BJ (cell line): ENCODE measurements at regions not wholly inside any gene's neighbourhood (a gene's known extent, or its start where the extent isn't known, plus 50 kb on each side); places are given as distances from the start of the nearest gene placed in this dataset.

Source experiments
- CTCF ChIA-PET: fragments of 350-600 bp; formaldehyde crosslinking; extraction: SDS; loops from one replicate; lab custom pipeline; 2021; ENCODE audit warnings: antibody characterized with exemption, inconsistent platforms; lab: Yijun Ruan, JAX
- POLR2A ChIA-PET: fragments of 300-600 bp; sonication (Branson Sonifier 250); formaldehyde crosslinking; extraction: SDS; loops from one replicate; lab custom pipeline; 2021; ENCODE audit warnings: antibody characterized with exemption; lab: Charles Lee
- DNase-seq: peaks from one replicate; pipeline ENCODE4 v3.0.0-alpha.2; 2011; ENCODE audit warnings: low read depth
- H3K27me3 ChIP-seq: 2 replicates; pipeline ENCODE4 v1.6.0; 2011; ENCODE audit warnings: low read length; ENCODE audit not compliant: control insufficient read depth, insufficient read depth
- H3K36me3 ChIP-seq: 2 replicates; pipeline ENCODE4 v1.5.1; 2011; ENCODE audit warnings: low read length; ENCODE audit not compliant: control insufficient read depth, insufficient read depth
- H3K4me3 ChIP-seq: 2 replicates; pipeline ENCODE4 v1.5.1; 2011; ENCODE audit warnings: low read depth, mild to moderate bottlenecking, control low read depth, low read length
- CTCF ChIP-seq: IDR thresholded peaks from 2 replicates; pipeline ENCODE4 v1.5.1; 2011; ENCODE audit warnings: low read depth, mild to moderate bottlenecking, control low read depth, inconsistent platforms, low read length, moderate library complexity; ENCODE audit not compliant: insufficient read depth

- DNase-seq, result no peak
- ChIA-PET CTCF (no interaction called here), POLR2A (no interaction called here)
These were observed 68.4 kb downstream of the ANXA1 start for GRCh38 chr9:73219985-73220626.

GRCh38 chr9:73223594-73223993, 71.9 kb downstream of the ANXA1 start:
- H3K27me3 ChIP-seq, result no peaks in the 10 kb centered on the region
- H3K36me3 ChIP-seq, result no peaks in the 10 kb centered on the region
- CTCF ChIA-PET, result no interaction called here
- H3K4me3 ChIP-seq, result no peak overlapping the region
- POLR2A ChIA-PET, result no interaction called here
- TF ChIP-seq CTCF, result no peak
- no peak for DNase-seq

More at GRCh38 chr9:73219985-73220626, 68.4 kb downstream of the ANXA1 start:
- Histone ChIP-seq H3K36me3 (no peaks in the 10 kb centered on the region), H3K4me3 (no peak overlapping the region), H3K27me3 (no peaks in the 10 kb centered on the region; the same call in 1 of the 2 replicates)
- TF ChIP-seq CTCF, result no peak

- no peaks in the 10 kb centered on the region; the same call in 1 of the 2 replicates for H3K27me3 ChIP-seq
- DNase-seq, result no peak
- POLR2A ChIA-PET, result no interaction called here
- CTCF ChIA-PET, result no interaction called here
- no peaks in the 10 kb centered on the region for H3K36me3 ChIP-seq
- TF ChIP-seq CTCF, result no peak
- no peak overlapping the region for H3K4me3 ChIP-seq
These were observed 77.9 kb downstream of the ANXA1 start for GRCh38 chr9:73229543-73229942.

- Histone ChIP-seq H3K36me3 (no peaks in the 10 kb centered on the region), H3K4me3 (no peak overlapping the region), H3K27me3 (no peaks in the 10 kb centered on the region; the same call in 1 of the 2 replicates)
- no peak for DNase-seq
- POLR2A ChIA-PET, result no interaction called here
- no peak for TF ChIP-seq CTCF
- CTCF ChIA-PET, result no interaction called here
These were observed 78.6 kb downstream of the ANXA1 start for GRCh38 chr9:73230251-73230650.

- CTCF ChIA-PET, result no interaction called here
These were observed 79.5 kb downstream of the ANXA1 start for GRCh38 chr9:73231203-73231602.

More at GRCh38 chr9:73231203-73231602, 79.5 kb downstream of the ANXA1 start:
- no peak overlapping the region for H3K4me3 ChIP-seq
- no peaks in the 10 kb centered on the region; the same call in 1 of the 2 replicates for H3K27me3 ChIP-seq
- TF ChIP-seq CTCF, result no peak
- no peaks in the 10 kb centered on the region for H3K36me3 ChIP-seq
- DNase-seq, result no peak
- POLR2A ChIA-PET, result no interaction called here
